PC-3 (cell line): ENCODE measurements at regions not wholly inside any gene's neighbourhood (a gene's known extent, or its start where the extent isn't known, plus 50 kb on each side); places are given as distances from the start of the nearest gene placed in this dataset.

Experiments
- ATAC-seq: fragments of 200-7000 bp; cut with Tn5 transposase; 2 replicates; pipeline ENCODE4 v1.9.1; 2020; ENCODE audit warnings: mild to moderate bottlenecking, moderate library complexity
- BruUV-seq: library from RNA; stranded (reverse); fragments of 400-500 nt; replicated peaks from 2 replicates; lab custom pipeline; 2021; lab: Mats Ljungman, UMichigan
- CTCF ChIA-PET: fragments of 300-600 bp; sonication (Branson Sonifier 250); formaldehyde crosslinking; loops from one replicate; lab custom pipeline; 2022; ENCODE audit warnings: antibody characterized with exemption; lab: Charles Lee
- POLR2A ChIA-PET: fragments of 300-600 bp; sonication (Branson Sonifier 250); formaldehyde crosslinking; loops from one replicate; lab custom pipeline; 2022; ENCODE audit warnings: antibody characterized with exemption; ENCODE audit not compliant: unreplicated experiment; lab: Charles Lee
- DNase-seq: peaks from one replicate; pipeline ENCODE4 v3.0.0-alpha.2; 2015
- H2AFZ ChIP-seq: fragments of 300-600 bp; sonication (generic); 2 replicates; pipeline ENCODE4 v1.6.0; 2016; ENCODE audit warnings: antibody characterized with exemption, low read length
- H3F3A ChIP-seq: fragments of 300-600 bp; sonication (generic); one replicate; pipeline ENCODE4 v1.6.0; 2017; ENCODE audit warnings: antibody characterized with exemption, low read length, control low read depth, mild to moderate bottlenecking; ENCODE audit not compliant: unreplicated experiment
- H3K27ac ChIP-seq: fragments of 300-600 bp; sonication (generic); 2 replicates; pipeline ENCODE4 v1.5.1; 2016; ENCODE audit warnings: mild to moderate bottlenecking, low read length
- H3K27me3 ChIP-seq: fragments of 300-600 bp; sonication (generic); 2 replicates; pipeline ENCODE4 v1.6.1; 2016; ENCODE audit warnings: low read length, mixed read lengths
- H3K36me3 ChIP-seq: fragments of 300-600 bp; sonication (generic); 2 replicates; pipeline ENCODE4 v1.6.1; 2016; ENCODE audit warnings: low read depth, mixed run types, low read length, mixed read lengths
- H3K4me1 ChIP-seq: fragments of 300-600 bp; sonication (generic); 2 replicates; pipeline ENCODE4 v1.5.1; 2016; ENCODE audit warnings: low read length; ENCODE audit not compliant: insufficient read depth
- H3K4me2 ChIP-seq: fragments of 300-600 bp; sonication (generic); 2 replicates; pipeline ENCODE4 v1.6.0; 2016; ENCODE audit warnings: low read length
- H3K4me3 ChIP-seq: fragments of 300-600 bp; sonication (generic); 2 replicates; pipeline ENCODE4 v1.5.1; 2016; ENCODE audit warnings: mild to moderate bottlenecking, low read length, mixed read lengths
- H3K79me2 ChIP-seq: fragments of 300-600 bp; sonication (generic); 2 replicates; pipeline ENCODE4 v1.6.1; 2017; ENCODE audit warnings: low read length, mixed read lengths
- H3K9ac ChIP-seq: fragments of 300-600 bp; sonication (generic); 2 replicates; pipeline ENCODE4 v1.6.0; 2016; ENCODE audit warnings: mild to moderate bottlenecking, low read length
- H3K9me2 ChIP-seq: fragments of 300-600 bp; sonication (generic); replicated peaks from 2 replicates; pipeline ENCODE4 v1.6.1; 2016; ENCODE audit warnings: mixed run types, low read length, mixed read lengths
- H3K9me3 ChIP-seq: fragments of 300-600 bp; sonication (generic); 2 replicates; pipeline ENCODE4 v1.6.1; 2016; ENCODE audit warnings: low read length, mixed read lengths
- H4K20me1 ChIP-seq: fragments of 300-600 bp; sonication (generic); 2 replicates; pipeline ENCODE4 v1.6.1; 2016; ENCODE audit warnings: low read length, mixed read lengths
- CTCF ChIP-seq: fragments of 300-600 bp; sonication (generic); conservative IDR thresholded peaks from 2 replicates; pipeline ENCODE4 v1.5.1; 2017; ENCODE audit warnings: antibody characterized with exemption, low read depth, mild to moderate bottlenecking, low read length
- EZH2 ChIP-seq: fragments of 300-600 bp; sonication (generic); IDR thresholded peaks from one replicate; pipeline ENCODE4 v1.6.1; 2017; ENCODE audit warnings: antibody characterized with exemption, mild to moderate bottlenecking, low read length; ENCODE audit not compliant: unreplicated experiment
- EZH2phosphoT487 ChIP-seq: fragments of 300-600 bp; sonication (generic); IDR thresholded peaks from 2 replicates; pipeline ENCODE4 v1.6.1; 2018; ENCODE audit warnings: mild to moderate bottlenecking, antibody characterized with exemption, low read length, borderline replicate concordance
- intact Hi-C: fragments of 100-400 bp; cut with micrococcal nuclease; formaldehyde crosslinking; loops from 2 replicates; pipeline ENCODE4 v1.9.0; 2023

- intact Hi-C loops: no loop called here
- H3K9ac ChIP-seq: no peak overlapping the region
- no peaks in the 10 kb centered on the region for H4K20me1 ChIP-seq
- no peaks in the 10 kb centered on the region for H3K27me3 ChIP-seq
- no peaks in the 10 kb centered on the region for H3K9me3 ChIP-seq
- no TSS peak for BruUV-seq
- H3K79me2 ChIP-seq: no peaks in the 10 kb centered on the region
- ATAC-seq: no peak
- H2AFZ ChIP-seq: no peak overlapping the region
- no peak overlapping the region for H3K4me3 ChIP-seq
- CTCF ChIA-PET: no interaction called here
- H3K27ac ChIP-seq: no peak overlapping the region
- DNase-seq: no peak
- H3K4me1 ChIP-seq: peaks cover 9% of the 10 kb centered on the region
- TF ChIP-seq EZH2: no peak
- TF ChIP-seq EZH2phosphoT487: no peak
- TF ChIP-seq CTCF: no peak
- no peak overlapping the region for H3K4me2 ChIP-seq
- H3K36me3 ChIP-seq: no peaks in the 10 kb centered on the region
- no peaks in the 10 kb centered on the region for H3K9me2 ChIP-seq
- POLR2A ChIA-PET: no interaction called here
- no peaks in the 10 kb centered on the region for H3F3A ChIP-seq
Observed at GRCh38 chr14:31943217-31943799, 133.8 kb upstream of the ARHGAP5 start.

GRCh38 chr14:31943861-31944255 is 133.2 kb upstream of the ARHGAP5 start:
- intact Hi-C loops: no loop called here
- Histone ChIP-seq H3K27me3 (no peaks in the 10 kb centered on the region), H4K20me1 (no peaks in the 10 kb centered on the region), H3K4me1 (peaks cover 9% of the 10 kb centered on the region), H3F3A (no peaks in the 10 kb centered on the region), H3K79me2 (no peaks in the 10 kb centered on the region), H3K9me3 (no peaks in the 10 kb centered on the region), H3K27ac (no peak overlapping the region), H3K9ac (no peak overlapping the region), H2AFZ (no peak overlapping the region), H3K4me2 (no peak overlapping the region), H3K4me3 (no peak overlapping the region), H3K9me2 (no peaks in the 10 kb centered on the region), H3K36me3 (no peaks in the 10 kb centered on the region)
- ATAC-seq: no peak
- no peak for DNase-seq
- BruUV-seq: no TSS peak
- POLR2A ChIA-PET: no interaction called here
- TF ChIP-seq EZH2 (no peak), CTCF (no peak), EZH2phosphoT487 (no peak)
- CTCF ChIA-PET: no interaction called here

DNA sequence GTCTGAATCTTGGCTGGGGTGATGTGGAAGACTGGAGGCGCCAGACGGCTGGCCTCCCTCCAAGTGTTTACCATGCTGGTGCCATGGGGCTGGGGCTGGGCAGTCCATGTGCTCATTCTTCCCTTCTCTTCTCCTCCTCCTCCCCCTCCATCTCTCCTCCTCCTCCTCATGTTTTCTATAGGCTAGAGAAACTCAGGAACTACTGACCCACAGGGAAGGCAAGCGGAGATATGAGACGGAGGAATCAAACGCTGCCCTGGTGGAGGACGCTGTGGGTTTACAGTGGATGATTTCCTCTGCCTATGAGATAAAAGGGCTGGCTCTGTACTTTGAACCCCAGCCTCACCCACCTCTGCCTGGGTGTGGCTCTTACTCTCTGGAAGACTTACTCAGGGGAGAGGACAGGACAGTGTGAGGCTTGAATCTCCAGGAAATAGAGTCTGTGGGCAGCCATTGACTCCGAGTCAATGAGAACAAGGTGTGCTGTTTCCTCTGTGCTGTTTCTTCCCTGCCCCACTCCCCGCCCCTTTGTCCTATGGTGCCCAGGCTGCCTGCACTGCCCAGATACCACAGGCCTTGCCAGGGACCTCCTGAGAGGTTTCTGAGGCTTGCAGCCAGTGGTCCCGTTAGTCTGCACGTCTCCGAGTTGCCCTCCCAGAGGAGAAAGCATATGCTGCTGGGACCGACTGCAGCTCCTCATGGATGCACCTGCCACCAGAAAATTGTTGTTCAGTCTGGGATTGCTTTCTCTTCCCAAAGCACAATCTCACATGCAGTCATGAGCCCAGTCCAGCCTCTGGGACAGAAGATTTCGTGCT is 132.6 kb upstream of the ARHGAP5 start:
- CTCF ChIA-PET: no interaction called here
- no peak overlapping the region for H2AFZ ChIP-seq

More for the DNA sequence above, 132.6 kb upstream of the ARHGAP5 start:
- Histone ChIP-seq H3K9ac (no peak overlapping the region), H3F3A (no peaks in the 10 kb centered on the region), H3K27me3 (no peaks in the 10 kb centered on the region), H3K79me2 (no peaks in the 10 kb centered on the region), H4K20me1 (no peaks in the 10 kb centered on the region), H3K9me3 (no peaks in the 10 kb centered on the region), H3K27ac (no peak overlapping the region), H3K4me1 (peaks cover 14% of the 10 kb centered on the region), H3K36me3 (no peaks in the 10 kb centered on the region), H3K4me2 (no peak overlapping the region), H3K4me3 (no peak overlapping the region), H3K9me2 (no peaks in the 10 kb centered on the region)
- ATAC-seq: no peak
- DNase-seq: no peak
- TF ChIP-seq EZH2: no peak
- no peak for TF ChIP-seq EZH2phosphoT487
- no peak for TF ChIP-seq CTCF
- intact Hi-C loops: no loop called here
- POLR2A ChIA-PET: no interaction called here
- BruUV-seq: no TSS peak
